GM23338 (cell line): ENCODE measurements at regions not wholly inside any gene's neighbourhood (a gene's known extent, or its start where the extent isn't known, plus 50 kb on each side); places are given as distances from the start of the nearest gene placed in this dataset.

ENCODE experiments used
- ATAC-seq: fragments of 200-7000 bp; cut with Tn5 transposase; 3 replicates; pipeline ENCODE4 v1.9.1; 2020
- DNase-seq: peaks from one replicate; pipeline ENCODE4 v3.0.0-alpha.2; 2015; ENCODE audit warnings: low spot score
- H2AFZ ChIP-seq: fragments of 200-600 bp; sonication (generic); 2 replicates; pipeline ENCODE4 v1.8.0; 2016; ENCODE audit warnings: antibody characterized with exemption, mild to moderate bottlenecking, moderate library complexity
- H3F3A ChIP-seq: fragments of 200-600 bp; sonication (generic); replicated peaks from 2 replicates; pipeline ENCODE4 v1.8.0; 2017; ENCODE audit warnings: antibody characterized with exemption, mixed run types, low read depth
- H3K27ac ChIP-seq: fragments of 200-600 bp; sonication (generic); 2 replicates; pipeline ENCODE4 v1.6.1; 2016; ENCODE audit warnings: low read depth
- H3K27me3 ChIP-seq: fragments of 200-600 bp; sonication (generic); 2 replicates; pipeline ENCODE4 v1.8.0; 2016; ENCODE audit warnings: mild to moderate bottlenecking, mixed run types, moderate library complexity; ENCODE audit not compliant: insufficient read depth
- H3K36me3 ChIP-seq: fragments of 200-600 bp; sonication (generic); 2 replicates; pipeline ENCODE4 v1.8.0; 2016; ENCODE audit warnings: mild to moderate bottlenecking; ENCODE audit not compliant: insufficient read depth
- H3K4me1 ChIP-seq: fragments of 200-600 bp; sonication (generic); 2 replicates; pipeline ENCODE4 v1.8.0; 2016; ENCODE audit warnings: mild to moderate bottlenecking, moderate library complexity; ENCODE audit not compliant: insufficient read depth
- H3K4me2 ChIP-seq: fragments of 200-600 bp; sonication (generic); 2 replicates; pipeline ENCODE4 v1.7.1; 2017; ENCODE audit warnings: mixed run types
- H3K4me3 ChIP-seq: fragments of 200-600 bp; sonication (generic); 2 replicates; pipeline ENCODE4 v1.6.1; 2016; ENCODE audit warnings: mixed run types
- H3K79me2 ChIP-seq: fragments of 200-600 bp; sonication (generic); replicated peaks from 2 replicates; pipeline ENCODE4 v1.8.0; 2017; ENCODE audit warnings: mild to moderate bottlenecking; ENCODE audit not compliant: insufficient read depth
- H3K9me2 ChIP-seq: fragments of 200-600 bp; sonication (generic); 2 replicates; pipeline ENCODE4 v1.8.0; 2017; ENCODE audit not compliant: insufficient read depth
- H4K20me1 ChIP-seq: fragments of 200-600 bp; sonication (generic); replicated peaks from 2 replicates; pipeline ENCODE4 v1.8.0; 2017; ENCODE audit warnings: mild to moderate bottlenecking; ENCODE audit not compliant: insufficient read depth
- H3K27ac Mint-ChIP-seq: 2 replicates; pipeline ENCODE4 v1.8.0; 2020; ENCODE audit warnings: inconsistent platforms, mild to moderate bottlenecking, moderate library complexity, mixed read lengths
- H3K27me3 Mint-ChIP-seq: 3 replicates; pipeline ENCODE4 v1.8.0; 2022; ENCODE audit warnings: low read depth, mild to moderate bottlenecking, moderate library complexity, mixed read lengths, inconsistent platforms; ENCODE audit not compliant: insufficient read depth, poor library complexity
- H3K36me3 Mint-ChIP-seq: 3 replicates; pipeline ENCODE4 v1.8.0; 2021; ENCODE audit warnings: low read depth, mild to moderate bottlenecking, inconsistent platforms, moderate library complexity, mixed read lengths
- H3K4me1 Mint-ChIP-seq: 3 replicates; pipeline ENCODE4 v1.8.0; 2020; ENCODE audit warnings: mild to moderate bottlenecking, inconsistent platforms, mixed read lengths
- H3K4me3 Mint-ChIP-seq: 3 replicates; pipeline ENCODE4 v1.8.0; 2021; ENCODE audit warnings: moderate library complexity, mild to moderate bottlenecking, inconsistent platforms, mixed read lengths
- H3K9me3 Mint-ChIP-seq: 3 replicates; pipeline ENCODE4 v1.8.0; 2020; ENCODE audit warnings: moderate library complexity, mild to moderate bottlenecking, inconsistent platforms, mixed read lengths
- ETS1 ChIP-seq: IDR thresholded peaks from 2 replicates; pipeline ENCODE4 v1.6.1; 2016; ENCODE audit warnings: antibody characterized with exemption
- EZH2 ChIP-seq: fragments of 200-600 bp; sonication (generic); IDR thresholded peaks from one replicate; pipeline ENCODE4 v1.8.0; 2017; ENCODE audit warnings: antibody characterized with exemption, mild to moderate bottlenecking, low read depth; ENCODE audit not compliant: unreplicated experiment
- EZH2phosphoT487 ChIP-seq: fragments of 200-600 bp; sonication (generic); IDR thresholded peaks from one replicate; pipeline ENCODE4 v1.8.1; 2018; ENCODE audit warnings: antibody characterized with exemption; ENCODE audit not compliant: unreplicated experiment
- NANOG ChIP-seq: IDR thresholded peaks from 2 replicates; pipeline ENCODE4 v1.6.1; 2016; ENCODE audit warnings: antibody characterized with exemption, borderline replicate concordance
- POLR2AphosphoS5 ChIP-seq: IDR thresholded peaks from 2 replicates; pipeline ENCODE4 v1.6.1; 2016; ENCODE audit warnings: antibody characterized with exemption, low read depth
- STAT1 ChIP-seq: IDR thresholded peaks from one replicate; pipeline ENCODE4 v1.6.1; 2016; ENCODE audit warnings: antibody characterized with exemption; ENCODE audit not compliant: unreplicated experiment
- TF ChIP-seq, protein P1 (sequence below): fragments of 250-450 bp; sonication (Bioruptor Pico); IDR thresholded peaks from 2 replicates; pipeline ENCODE4 v1.5.0; 2020; ENCODE audit warnings: mild to moderate bottlenecking, moderate library complexity

DNA sequence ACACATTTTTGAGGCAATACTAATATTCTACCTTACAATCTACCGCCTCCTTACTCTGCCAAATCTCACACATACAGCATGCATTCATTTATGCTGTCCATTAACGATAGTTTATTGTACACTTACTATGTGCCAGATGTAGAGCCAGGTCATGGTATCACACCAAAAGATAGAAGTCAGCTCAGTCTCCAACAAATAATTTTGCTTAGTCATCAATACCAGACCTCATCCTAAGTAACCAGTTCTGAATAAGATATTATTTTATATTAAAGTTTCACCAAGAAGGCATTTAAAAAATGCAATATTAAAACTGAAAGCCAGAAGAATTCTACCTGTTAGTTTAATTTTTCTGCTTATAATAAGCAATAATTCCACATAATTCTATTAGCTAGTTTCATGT lies 60.6 kb upstream of the TTC29 start:
- Mint-ChIP-seq H3K4me3 (no peak overlapping the region), H3K36me3 (no peaks in the 10 kb centered on the region), H3K27ac (no peak overlapping the region), H3K9me3 (no peaks in the 10 kb centered on the region), H3K27me3 (no peaks in the 10 kb centered on the region), H3K4me1 (peaks cover 43% of the 10 kb centered on the region)
- H3K4me2 ChIP-seq = no peak overlapping the region
- H3K9me2 ChIP-seq = peaks cover 4% of the 10 kb centered on the region; the same call in 1 of the 2 replicates
- TF ChIP-seq POLR2AphosphoS5 (no peak), EZH2phosphoT487 (no peak), NANOG (no peak), EZH2 (no peak), STAT1 (no peak), ETS1 (no peak)
- TF ChIP-seq, protein P1, sequence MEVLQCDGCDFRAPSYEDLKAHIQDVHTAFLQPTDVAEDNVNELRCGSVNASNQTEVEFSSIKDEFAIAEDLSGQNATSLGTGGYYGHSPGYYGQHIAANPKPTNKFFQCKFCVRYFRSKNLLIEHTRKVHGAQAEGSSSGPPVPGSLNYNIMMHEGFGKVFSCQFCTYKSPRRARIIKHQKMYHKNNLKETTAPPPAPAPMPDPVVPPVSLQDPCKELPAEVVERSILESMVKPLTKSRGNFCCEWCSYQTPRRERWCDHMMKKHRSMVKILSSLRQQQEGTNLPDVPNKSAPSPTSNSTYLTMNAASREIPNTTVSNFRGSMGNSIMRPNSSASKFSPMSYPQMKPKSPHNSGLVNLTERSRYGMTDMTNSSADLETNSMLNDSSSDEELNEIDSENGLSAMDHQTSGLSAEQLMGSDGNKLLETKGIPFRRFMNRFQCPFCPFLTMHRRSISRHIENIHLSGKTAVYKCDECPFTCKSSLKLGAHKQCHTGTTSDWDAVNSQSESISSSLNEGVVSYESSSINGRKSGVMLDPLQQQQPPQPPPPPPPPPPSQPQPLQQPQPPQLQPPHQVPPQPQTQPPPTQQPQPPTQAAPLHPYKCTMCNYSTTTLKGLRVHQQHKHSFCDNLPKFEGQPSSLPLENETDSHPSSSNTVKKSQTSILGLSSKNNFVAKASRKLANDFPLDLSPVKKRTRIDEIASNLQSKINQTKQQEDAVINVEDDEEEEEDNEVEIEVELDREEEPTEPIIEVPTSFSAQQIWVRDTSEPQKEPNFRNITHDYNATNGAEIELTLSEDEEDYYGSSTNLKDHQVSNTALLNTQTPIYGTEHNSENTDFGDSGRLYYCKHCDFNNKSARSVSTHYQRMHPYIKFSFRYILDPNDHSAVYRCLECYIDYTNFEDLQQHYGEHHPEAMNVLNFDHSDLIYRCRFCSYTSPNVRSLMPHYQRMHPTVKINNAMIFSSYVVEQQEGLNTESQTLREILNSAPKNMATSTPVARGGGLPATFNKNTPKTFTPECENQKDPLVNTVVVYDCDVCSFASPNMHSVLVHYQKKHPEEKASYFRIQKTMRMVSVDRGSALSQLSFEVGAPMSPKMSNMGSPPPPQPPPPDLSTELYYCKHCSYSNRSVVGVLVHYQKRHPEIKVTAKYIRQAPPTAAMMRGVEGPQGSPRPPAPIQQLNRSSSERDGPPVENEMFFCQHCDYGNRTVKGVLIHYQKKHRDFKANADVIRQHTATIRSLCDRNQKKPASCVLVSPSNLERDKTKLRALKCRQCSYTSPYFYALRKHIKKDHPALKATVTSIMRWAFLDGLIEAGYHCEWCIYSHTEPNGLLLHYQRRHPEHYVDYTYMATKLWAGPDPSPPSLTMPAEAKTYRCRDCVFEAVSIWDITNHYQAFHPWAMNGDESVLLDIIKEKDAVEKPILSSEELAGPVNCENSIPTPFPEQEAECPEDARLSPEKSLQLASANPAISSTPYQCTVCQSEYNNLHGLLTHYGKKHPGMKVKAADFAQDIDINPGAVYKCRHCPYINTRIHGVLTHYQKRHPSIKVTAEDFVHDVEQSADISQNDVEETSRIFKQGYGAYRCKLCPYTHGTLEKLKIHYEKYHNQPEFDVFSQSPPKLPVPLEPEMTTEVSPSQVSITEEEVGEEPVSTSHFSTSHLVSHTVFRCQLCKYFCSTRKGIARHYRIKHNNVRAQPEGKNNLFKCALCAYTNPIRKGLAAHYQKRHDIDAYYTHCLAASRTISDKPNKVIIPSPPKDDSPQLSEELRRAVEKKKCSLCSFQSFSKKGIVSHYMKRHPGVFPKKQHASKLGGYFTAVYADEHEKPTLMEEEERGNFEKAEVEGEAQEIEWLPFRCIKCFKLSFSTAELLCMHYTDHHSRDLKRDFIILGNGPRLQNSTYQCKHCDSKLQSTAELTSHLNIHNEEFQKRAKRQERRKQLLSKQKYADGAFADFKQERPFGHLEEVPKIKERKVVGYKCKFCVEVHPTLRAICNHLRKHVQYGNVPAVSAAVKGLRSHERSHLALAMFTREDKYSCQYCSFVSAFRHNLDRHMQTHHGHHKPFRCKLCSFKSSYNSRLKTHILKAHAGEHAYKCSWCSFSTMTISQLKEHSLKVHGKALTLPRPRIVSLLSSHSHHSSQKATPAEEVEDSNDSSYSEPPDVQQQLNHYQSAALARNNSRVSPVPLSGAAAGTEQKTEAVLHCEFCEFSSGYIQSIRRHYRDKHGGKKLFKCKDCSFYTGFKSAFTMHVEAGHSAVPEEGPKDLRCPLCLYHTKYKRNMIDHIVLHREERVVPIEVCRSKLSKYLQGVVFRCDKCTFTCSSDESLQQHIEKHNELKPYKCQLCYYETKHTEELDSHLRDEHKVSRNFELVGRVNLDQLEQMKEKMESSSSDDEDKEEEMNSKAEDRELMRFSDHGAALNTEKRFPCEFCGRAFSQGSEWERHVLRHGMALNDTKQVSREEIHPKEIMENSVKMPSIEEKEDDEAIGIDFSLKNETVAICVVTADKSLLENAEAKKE (CRISPR knock-in tag) = no peak
- H3K4me3 ChIP-seq = no peak overlapping the region
- peaks cover 7% of the 10 kb centered on the region; the same call in 1 of the 2 replicates for H3F3A ChIP-seq
- H3K79me2 ChIP-seq = no peaks in the 10 kb centered on the region
- H2AFZ ChIP-seq = no peak overlapping the region; the same call in 1 of the 2 replicates
- H3K27ac ChIP-seq = no peak overlapping the region
- H4K20me1 ChIP-seq = no peaks in the 10 kb centered on the region
- H3K4me1 ChIP-seq = peaks cover 37% of the 10 kb centered on the region
- ATAC-seq (no peak), DNase-seq (no peak)
- no peaks in the 10 kb centered on the region for H3K36me3 ChIP-seq
- no peaks in the 10 kb centered on the region for H3K27me3 ChIP-seq
